Endothelial cell of umbilical vein (primary cell): ENCODE measurements at regions not wholly inside any gene's neighbourhood (a gene's known extent, or its start where the extent isn't known, plus 50 kb on each side); places are given as distances from the start of the nearest gene placed in this dataset.

Source experiments
- BruUV-seq: library from RNA; stranded (reverse); fragments of 400-500 nt; replicated peaks from 2 replicates; lab custom pipeline; 2021; lab: Mats Ljungman, UMichigan
- CTCF ChIA-PET: fragments of 300-600, 350-600 bp; sonication (Branson Sonifier 250); formaldehyde crosslinking; loops from one replicate; lab custom pipeline; 2021; ENCODE audit warnings: antibody characterized with exemption, inconsistent platforms; lab: Charles Lee
- POLR2A ChIA-PET: fragments of 300-600, 350-600 bp; sonication (Branson Sonifier 250); formaldehyde crosslinking; loops from one replicate; lab custom pipeline; 2021; ENCODE audit warnings: antibody characterized with exemption, inconsistent platforms; lab: Charles Lee
- DNase-seq: peaks from one replicate; pipeline ENCODE4 v3.0.0-alpha.2; 2011; ENCODE audit warnings: low read depth, low spot score
- FAIRE-seq: peaks from 2 replicates; lab custom pipeline; 2011; peaks lifted over from hg19 to GRCh38; lab: Jason Lieb, UNC
- H2AFZ ChIP-seq: 2 replicates; pipeline ENCODE4 v1.6.0; 2012; ENCODE audit warnings: low read depth, low read length, control low read depth, inconsistent platforms
- H3K27ac ChIP-seq: 2 replicates; pipeline ENCODE4 v1.5.1; 2011; ENCODE audit warnings: low read depth, mild to moderate bottlenecking, control low read depth, low read length, moderate library complexity; ENCODE audit not compliant: insufficient read depth
- H3K27me3 ChIP-seq, 2 experiments: 2 replicates each; pipeline versions ENCODE4 v1.6.0 to v1.6.1; 2011; ENCODE audit warnings: low read length in 2 of 2, mixed read lengths in 1 of 2; ENCODE audit not compliant: control insufficient read depth in 2 of 2, insufficient read depth in 2 of 2
- H3K36me3 ChIP-seq, 2 experiments: 2 replicates in 1 of 2; 3 replicates in 1 of 2; pipeline ENCODE4 v1.5.1; 2011; ENCODE audit warnings: low read length in 2 of 2, mild to moderate bottlenecking in 1 of 2, moderate library complexity in 1 of 2; ENCODE audit not compliant: control insufficient read depth in 2 of 2, insufficient read depth in 2 of 2; ENCODE audit errors: extremely low read depth in 1 of 2
- H3K4me1 ChIP-seq: 3 replicates; pipeline ENCODE4 v1.5.1; 2011; ENCODE audit warnings: mild to moderate bottlenecking, low read length; ENCODE audit not compliant: control insufficient read depth, insufficient read depth; ENCODE audit errors: extremely low read depth
- H3K4me2 ChIP-seq: 2 replicates; pipeline ENCODE4 v1.6.1; 2011; ENCODE audit warnings: low read length, control low read depth, mixed read lengths; ENCODE audit not compliant: insufficient read depth
- H3K4me3 ChIP-seq, 3 experiments: fragments of 200-600 bp in 1 of 3; sonication (generic), shearing (Covaris generic) in 1 of 3; replicated peaks in 1 of 3; 2 replicates each; pipeline ENCODE4 v1.5.1; 2011 to 2016; ENCODE audit warnings: control low read depth in 3 of 3, low read length in 3 of 3, mild to moderate bottlenecking in 2 of 3, inconsistent platforms in 1 of 3, low read depth in 1 of 3, moderate library complexity in 1 of 3; ENCODE audit not compliant: insufficient read depth in 1 of 3
- H3K79me2 ChIP-seq: 2 replicates; pipeline ENCODE4 v1.6.0; 2012; ENCODE audit warnings: low read length, inconsistent platforms; ENCODE audit not compliant: control insufficient read depth, insufficient read depth
- H3K9ac ChIP-seq: replicated peaks from 2 replicates; pipeline ENCODE3; 2011; ENCODE audit warnings: low read length, control low read depth; ENCODE audit not compliant: insufficient read depth; ENCODE audit errors: extremely low read depth
- H3K9me1 ChIP-seq: replicated peaks from 3 replicates; pipeline ENCODE4 v1.6.0; 2011; ENCODE audit warnings: mild to moderate bottlenecking, low read length; ENCODE audit not compliant: control insufficient read depth, insufficient read depth; ENCODE audit errors: extremely low read depth
- H3K9me3 ChIP-seq: replicated peaks from 2 replicates; pipeline ENCODE4 v1.5.1; 2012; ENCODE audit warnings: low read length, inconsistent platforms; ENCODE audit not compliant: control insufficient read depth, insufficient read depth
- H4K20me1 ChIP-seq: replicated peaks from 2 replicates; pipeline ENCODE3; 2011; ENCODE audit warnings: mild to moderate bottlenecking, low read length; ENCODE audit not compliant: control insufficient read depth, insufficient read depth; ENCODE audit errors: extremely low read depth
- CTCF ChIP-seq, 2 donors: IDR thresholded peaks; 1 replicate in 1 of 2; 2 replicates in 1 of 2; pipeline ENCODE4 v1.5.1; 2011; ENCODE audit warnings: low read length in 2 of 2, mild to moderate bottlenecking in 2 of 2, moderate library complexity in 2 of 2, control low read depth in 1 of 2, inconsistent platforms in 1 of 2, low read depth in 1 of 2; ENCODE audit not compliant: insufficient read depth in 1 of 2; ENCODE audit errors: extremely low read depth in 1 of 2
- EZH2 ChIP-seq: IDR thresholded peaks from 2 replicates; pipeline ENCODE4 v1.6.1; 2012; ENCODE audit warnings: borderline replicate concordance, low read depth, mild to moderate bottlenecking, moderate library complexity, low read length, inconsistent platforms; ENCODE audit not compliant: severe bottlenecking
- FOS ChIP-seq: IDR thresholded peaks from 2 replicates; pipeline ENCODE4 v1.6.1; 2011; ENCODE audit warnings: mild to moderate bottlenecking, low read length, moderate library complexity, borderline replicate concordance; ENCODE audit not compliant: insufficient read depth
- GATA2 ChIP-seq: IDR thresholded peaks from 2 replicates; pipeline ENCODE4 v1.7.0; 2011; ENCODE audit warnings: low read depth, mild to moderate bottlenecking, moderate library complexity, mixed read lengths, low read length; ENCODE audit not compliant: insufficient read length, insufficient read depth
- JUN ChIP-seq: IDR thresholded peaks from 2 replicates; pipeline ENCODE4 v1.6.1; 2011; ENCODE audit warnings: borderline replicate concordance, low read depth; ENCODE audit not compliant: insufficient read length, insufficient read depth
- MAX ChIP-seq: IDR thresholded peaks from 2 replicates; pipeline ENCODE4 v1.6.1; 2011; ENCODE audit not compliant: insufficient read depth, insufficient read length
- MYC ChIP-seq: IDR thresholded peaks from one replicate; pipeline ENCODE4 v1.6.1; 2011; ENCODE audit warnings: mild to moderate bottlenecking, low read depth, low read length
- POLR2A ChIP-seq: IDR thresholded peaks from 2 replicates; pipeline ENCODE4 v1.6.1; 2012; ENCODE audit warnings: low read depth, mild to moderate bottlenecking, control low read depth, low read length
- POLR2AphosphoS5 ChIP-seq: IDR thresholded peaks from 2 replicates; pipeline ENCODE4 v1.6.1; 2012; ENCODE audit warnings: low read depth, mild to moderate bottlenecking, control low read depth, low read length, moderate library complexity; ENCODE audit not compliant: insufficient read depth
- dilution Hi-C: fragments of 300-500 bp; cut with MboI; formaldehyde crosslinking; loops from one replicate; pipeline ENCODE4 v1.15.0; 2019; ENCODE audit warnings: low sequenced_read_pairs; ENCODE audit not compliant: extremely low pct_ligation_motif_present
- intact Hi-C: fragments of 100-400 bp; cut with micrococcal nuclease; formaldehyde crosslinking; loops from one replicate; pipeline ENCODE4 v1.10.0; 2022

GRCh38 chr7:52959336-52959735 lies 76.1 kb upstream of the POM121L12 start:
- Histone ChIP-seq H4K20me1 (no peaks in the 10 kb centered on the region), H3K9me1 (no peaks in the 10 kb centered on the region), H3K4me2 (no peak overlapping the region), H3K79me2 (no peaks in the 10 kb centered on the region), H3K27ac (peak overlapping the region; percentile 32), H3K4me3 (no peak overlapping the region), H3K36me3 (no peaks in the 10 kb centered on the region), H3K4me1 (peaks cover 39% of the 10 kb centered on the region), H3K9ac (no peak overlapping the region), H2AFZ (no peak overlapping the region), H3K27me3 (no peaks in the 10 kb centered on the region), H3K9me3 (no peaks in the 10 kb centered on the region)
- FAIRE-seq (peak; percentile 57), DNase-seq (peak; percentile 25)
- dilution Hi-C loops (no loop called here), intact Hi-C loops (loop anchor here (5.0 kb wide), 2 partner anchors 138 to 258 kb away; no protein-coding TSS in a partner anchor)
- CTCF ChIA-PET, result interaction anchor here (1.3 kb wide), 1 partner anchor 136 kb away, joined by 3 read pairs; no protein-coding TSS in a partner anchor
- no TSS peak for BruUV-seq
- POLR2A ChIA-PET, result no interaction called here
- TF ChIP-seq POLR2A, result no peak
- no peak for TF ChIP-seq MYC
- no peak for TF ChIP-seq MAX
- peak; percentile 90 for TF ChIP-seq GATA2
- no peak for TF ChIP-seq FOS
- TF ChIP-seq JUN, result peak; percentile 43
- TF ChIP-seq POLR2AphosphoS5, result no peak
- TF ChIP-seq EZH2, result no peak
- no peak for TF ChIP-seq CTCF (IDR thresholded peaks at IDR 0.05; ENCODE audit: extremely low read depth in 1 of 2, insufficient read depth in 1 of 2, low read depth in 1 of 2, low read length in 2 of 2)
